ENCODE measurements at regions not wholly inside any gene's neighbourhood (a gene's known extent, or its start where the extent isn't known, plus 50 kb on each side); places are given as distances from the start of the nearest gene placed in this dataset.

- no peak for DNase-seq (ENCODE audit: low spot score)
These were observed 258.9 kb upstream of the PROX1 start for GRCh38 chr1:213728593-213729536.

GRCh38 chr1:213733705-213734104 lies 254.1 kb upstream of the PROX1 start:
- no peak for DNase-seq (ENCODE audit: low spot score)

GRCh38 chr1:213737398-213738035 lies 250.3 kb upstream of the PROX1 start:
- DNase-seq (ENCODE audit: low spot score): no peak

GRCh38 chr1:213738658-213739057 lies 249.1 kb upstream of the PROX1 start:
- DNase-seq (ENCODE audit: low spot score): no peak

- DNase-seq (ENCODE audit: low spot score): no peak
These were observed 244.8 kb upstream of the PROX1 start for GRCh38 chr1:213742992-213743391.

GRCh38 chr1:213744780-213745179 lies 243.0 kb upstream of the PROX1 start:
- DNase-seq (ENCODE audit: low spot score): no peak

- no peak for DNase-seq (ENCODE audit: low spot score)
These were observed 242.3 kb upstream of the PROX1 start for GRCh38 chr1:213745451-213745850.

- no peak for DNase-seq (ENCODE audit: low spot score)
These were observed 238.2 kb upstream of the PROX1 start for GRCh38 chr1:213749558-213749957.

GRCh38 chr1:213750231-213751063 lies 237.3 kb upstream of the PROX1 start:
- DNase-seq (ENCODE audit: low spot score): no peak

GRCh38 chr1:213751064-213751397 lies 236.7 kb upstream of the PROX1 start:
- no peak for DNase-seq (ENCODE audit: low spot score)

- DNase-seq (ENCODE audit: low spot score): no peak
These were observed 228.2 kb upstream of the PROX1 start for GRCh38 chr1:213759359-213760181.

- no peak for DNase-seq (ENCODE audit: low spot score)
These were observed 225.8 kb upstream of the PROX1 start for GRCh38 chr1:213761845-213762407.

- DNase-seq (ENCODE audit: low spot score): no peak
These were observed 220.1 kb upstream of the PROX1 start for GRCh38 chr1:213767683-213768082.

GRCh38 chr1:213772128-213773063 lies 215.4 kb upstream of the PROX1 start:
- no peak for DNase-seq (ENCODE audit: low spot score)

- DNase-seq (ENCODE audit: low spot score): no peak
These were observed 213.8 kb upstream of the PROX1 start for GRCh38 chr1:213773975-213774374.

GRCh38 chr1:213776969-213777368 lies 210.8 kb upstream of the PROX1 start:
- DNase-seq (ENCODE audit: low spot score): no peak

- DNase-seq (ENCODE audit: low spot score): no peak
These were observed 208.5 kb upstream of the PROX1 start for GRCh38 chr1:213779228-213779627.

- DNase-seq (ENCODE audit: low spot score): no peak
These were observed 204.7 kb upstream of the PROX1 start for GRCh38 chr1:213782941-213783672.

GRCh38 chr1:213783893-213784292 lies 203.9 kb upstream of the PROX1 start:
- no peak for DNase-seq (ENCODE audit: low spot score)

GRCh38 chr1:213786683-213787082 lies 201.1 kb upstream of the PROX1 start:
- DNase-seq (ENCODE audit: low spot score): no peak
